ENCODE measurements at regions not wholly inside any gene's neighbourhood (a gene's known extent, or its start where the extent isn't known, plus 50 kb on each side); places are given as distances from the start of the nearest gene placed in this dataset.
"Not testable (repeated sequence)": the region's sequence is repeated elsewhere in the genome, so short reads cannot be mapped to it uniquely, and the experiment has no call there.

- peak in 1 of 2 donors; percentile 29 for DNase-seq (ENCODE audit: low read depth in 1 of 2, low spot score in 1 of 2)
- Histone ChIP-seq H3K27ac (no peak overlapping the region), H3K27me3 (peaks cover 28% of the 10 kb centered on the region), H3K9me3 (ENCODE audit: low read depth) (no peaks in the 10 kb centered on the region), H3K4me3 (peak overlapping the region; percentile 22), H3K36me3 (no peaks in the 10 kb centered on the region), H3K4me1 (ENCODE audit: low read depth) (no peaks in the 10 kb centered on the region)
- TF ChIP-seq CTCF (IDR thresholded peaks at IDR 0.05; ENCODE audit: low read depth, low read length) = no peak
These were observed 80.8 kb downstream of the ZNF467 start for GRCh38 chr7:149692557-149692982.

GRCh38 chr7:149692056-149692455 is 81.3 kb downstream of the ZNF467 start:
- no peak for DNase-seq (ENCODE audit: low read depth in 1 of 2, low spot score in 1 of 2)
- no peak overlapping the region for H3K27ac ChIP-seq
- no peaks in the 10 kb centered on the region for H3K36me3 ChIP-seq
- no peaks in the 10 kb centered on the region for H3K4me1 ChIP-seq (ENCODE audit: low read depth)
- H3K9me3 ChIP-seq (ENCODE audit: low read depth) = no peaks in the 10 kb centered on the region
- H3K4me3 ChIP-seq = peak overlapping the region; percentile 22
- H3K27me3 ChIP-seq = peaks cover 28% of the 10 kb centered on the region
- TF ChIP-seq CTCF (IDR thresholded peaks at IDR 0.05; ENCODE audit: low read depth, low read length) = no peak

- DNase-seq (ENCODE audit: low read depth in 1 of 2, low spot score in 1 of 2) = peak; percentile 18 to 84
- Histone ChIP-seq H3K9me3 (ENCODE audit: low read depth) (no peaks in the 10 kb centered on the region), H3K4me3 (no peak overlapping the region), H3K4me1 (ENCODE audit: low read depth) (no peaks in the 10 kb centered on the region), H3K27me3 (peaks cover 28% of the 10 kb centered on the region), H3K27ac (no peak overlapping the region), H3K36me3 (no peaks in the 10 kb centered on the region)
- TF ChIP-seq CTCF (IDR thresholded peaks at IDR 0.05; ENCODE audit: low read depth, low read length) = no peak
These were observed 82.5 kb downstream of the ZNF467 start for GRCh38 chr7:149690688-149691446.

GRCh38 chr7:149689291-149689721 is 84.1 kb downstream of the ZNF467 start:
- Histone ChIP-seq H3K27me3 (peaks cover 26% of the 10 kb centered on the region), H3K36me3 (no peaks in the 10 kb centered on the region), H3K4me1 (ENCODE audit: low read depth) (no peaks in the 10 kb centered on the region), H3K9me3 (ENCODE audit: low read depth) (no peaks in the 10 kb centered on the region), H3K4me3 (no peak overlapping the region), H3K27ac (no peak overlapping the region)
- DNase-seq (ENCODE audit: low read depth in 1 of 2, low spot score in 1 of 2) = peak in 1 of 2 donors; percentile 62
- TF ChIP-seq CTCF (IDR thresholded peaks at IDR 0.05; ENCODE audit: low read depth, low read length) = no peak

- Histone ChIP-seq H3K36me3 (no peaks in the 10 kb centered on the region), H3K4me3 (no peak overlapping the region), H3K27me3 (peaks cover 23% of the 10 kb centered on the region), H3K9me3 (ENCODE audit: low read depth) (no peaks in the 10 kb centered on the region), H3K4me1 (ENCODE audit: low read depth) (no peaks in the 10 kb centered on the region), H3K27ac (no peak overlapping the region)
- TF ChIP-seq CTCF (IDR thresholded peaks at IDR 0.05; ENCODE audit: low read depth, low read length) = no peak
- no peak for DNase-seq (ENCODE audit: low read depth in 1 of 2, low spot score in 1 of 2)
These were observed 84.6 kb downstream of the ZNF467 start for GRCh38 chr7:149688836-149689235.

GRCh38 chr7:149687820-149688219 is 85.6 kb downstream of the ZNF467 start:
- H3K4me1 ChIP-seq (ENCODE audit: low read depth); H3K9me3 ChIP-seq (ENCODE audit: low read depth); DNase-seq (ENCODE audit: low read depth in 1 of 2, low spot score in 1 of 2); H3K36me3 ChIP-seq; H3K27ac ChIP-seq; H3K4me3 ChIP-seq: not testable (repeated sequence)
- H3K27me3 ChIP-seq = peaks cover 13% of the 10 kb centered on the region

Data from cardiac muscle cell (in vitro differentiated cells and primary cell).